Vagina (tissue), 2 donors: ENCODE measurements at regions not wholly inside any gene's neighbourhood (a gene's known extent, or its start where the extent isn't known, plus 50 kb on each side); places are given as distances from the start of the nearest gene placed in this dataset.

Experiments used
- DNase-seq, 2 donors: peaks; one replicate each; pipeline ENCODE4 v3.0.0-alpha.2; 2017; ENCODE audit errors: extremely low spot score in 2 of 2
- H3K27ac ChIP-seq: fragments of 200-600 bp; sonication (generic); one replicate; pipeline ENCODE4 v1.5.1; 2019
- H3K27me3 ChIP-seq: fragments of 200-600 bp; sonication (generic); one replicate; pipeline ENCODE4 v1.5.1; 2019
- H3K36me3 ChIP-seq, 2 donors: fragments of 200-600 bp; sonication (generic); one replicate each; pipeline ENCODE4 v1.5.1; 2017 to 2019
- H3K4me1 ChIP-seq: fragments of 200-600 bp; sonication (generic); one replicate; pipeline ENCODE4 v1.5.1; 2019
- H3K4me3 ChIP-seq, 2 donors: fragments of 200-600 bp; sonication (generic); 1 replicate in 1 of 2; 2 replicates in 1 of 2; pipeline ENCODE4 v1.5.1; 2016 to 2019
- H3K9me3 ChIP-seq: fragments of 200-600 bp; sonication (generic); one replicate; pipeline ENCODE4 v1.5.1; 2019
- POLR2A ChIP-seq, 2 donors: fragments of 450-650 bp; IDR thresholded peaks; one replicate each; pipeline ENCODE4 v1.6.1; 2017; ENCODE audit warnings: antibody characterized with exemption in 2 of 2, mild to moderate bottlenecking in 2 of 2, moderate library complexity in 2 of 2
- POLR2AphosphoS5 ChIP-seq, 2 donors: sonication (generic); formaldehyde crosslinking; IDR thresholded peaks; one replicate each; pipeline ENCODE4 v1.9.0; 2017; ENCODE audit warnings: antibody characterized with exemption in 2 of 2, mild to moderate bottlenecking in 2 of 2, low read depth in 1 of 2; ENCODE audit not compliant: insufficient read depth in 1 of 2
- intact Hi-C: fragments of 100-400 bp; cut with DNase I; formaldehyde crosslinking; loops from one replicate; pipeline ENCODE4 v1.15.1; 2023
- TF ChIP-seq, protein P1 (sequence below), 3 experiments: fragments of 450-650 bp in 2 of 3; fragments of 200-600 bp in 1 of 3; sonication (generic) in 1 of 3; IDR thresholded peaks; one replicate each; pipeline ENCODE4 v1.5.1; 2017 to 2019; ENCODE audit warnings: antibody characterized with exemption in 3 of 3, mild to moderate bottlenecking in 2 of 3, moderate library complexity in 2 of 3

DNA sequence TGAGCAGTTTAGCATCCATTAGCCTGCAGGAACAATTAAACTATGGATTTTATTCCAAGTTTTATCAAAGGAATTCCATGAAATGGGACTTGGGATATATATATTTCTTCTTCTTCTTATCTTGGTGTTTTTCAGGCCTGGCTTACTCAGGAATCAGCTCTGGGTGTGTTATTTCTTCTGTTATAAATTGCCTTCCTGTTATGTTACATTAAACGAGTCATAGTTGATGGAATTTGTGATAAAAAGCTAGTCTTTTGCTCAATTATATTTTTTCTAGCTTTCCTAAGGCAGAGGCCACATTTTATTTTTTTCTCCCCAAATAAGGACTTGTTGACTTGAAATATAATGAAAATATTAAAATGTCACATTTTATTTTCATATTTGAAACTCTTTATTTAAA lies 141.3 kb downstream of the EPC1 start:
- Histone ChIP-seq H3K9me3 (no peaks in the 10 kb centered on the region), H3K27ac (no peak overlapping the region), H3K36me3 (no peaks in the 10 kb centered on the region), H3K4me3 (no peak overlapping the region), H3K4me1 (no peaks in the 10 kb centered on the region), H3K27me3 (no peaks in the 10 kb centered on the region)
- DNase-seq = no peak
- TF ChIP-seq POLR2A (IDR thresholded peaks at IDR 0.05) = no peak
- no peak for TF ChIP-seq POLR2AphosphoS5 (IDR thresholded peaks at IDR 0.05; ENCODE audit: insufficient read depth in 1 of 2, low read depth in 1 of 2)
- TF ChIP-seq, protein P1, sequence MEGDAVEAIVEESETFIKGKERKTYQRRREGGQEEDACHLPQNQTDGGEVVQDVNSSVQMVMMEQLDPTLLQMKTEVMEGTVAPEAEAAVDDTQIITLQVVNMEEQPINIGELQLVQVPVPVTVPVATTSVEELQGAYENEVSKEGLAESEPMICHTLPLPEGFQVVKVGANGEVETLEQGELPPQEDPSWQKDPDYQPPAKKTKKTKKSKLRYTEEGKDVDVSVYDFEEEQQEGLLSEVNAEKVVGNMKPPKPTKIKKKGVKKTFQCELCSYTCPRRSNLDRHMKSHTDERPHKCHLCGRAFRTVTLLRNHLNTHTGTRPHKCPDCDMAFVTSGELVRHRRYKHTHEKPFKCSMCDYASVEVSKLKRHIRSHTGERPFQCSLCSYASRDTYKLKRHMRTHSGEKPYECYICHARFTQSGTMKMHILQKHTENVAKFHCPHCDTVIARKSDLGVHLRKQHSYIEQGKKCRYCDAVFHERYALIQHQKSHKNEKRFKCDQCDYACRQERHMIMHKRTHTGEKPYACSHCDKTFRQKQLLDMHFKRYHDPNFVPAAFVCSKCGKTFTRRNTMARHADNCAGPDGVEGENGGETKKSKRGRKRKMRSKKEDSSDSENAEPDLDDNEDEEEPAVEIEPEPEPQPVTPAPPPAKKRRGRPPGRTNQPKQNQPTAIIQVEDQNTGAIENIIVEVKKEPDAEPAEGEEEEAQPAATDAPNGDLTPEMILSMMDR (IDR thresholded peaks at IDR 0.05) = no peak
- intact Hi-C loops = no loop called here

DNA sequence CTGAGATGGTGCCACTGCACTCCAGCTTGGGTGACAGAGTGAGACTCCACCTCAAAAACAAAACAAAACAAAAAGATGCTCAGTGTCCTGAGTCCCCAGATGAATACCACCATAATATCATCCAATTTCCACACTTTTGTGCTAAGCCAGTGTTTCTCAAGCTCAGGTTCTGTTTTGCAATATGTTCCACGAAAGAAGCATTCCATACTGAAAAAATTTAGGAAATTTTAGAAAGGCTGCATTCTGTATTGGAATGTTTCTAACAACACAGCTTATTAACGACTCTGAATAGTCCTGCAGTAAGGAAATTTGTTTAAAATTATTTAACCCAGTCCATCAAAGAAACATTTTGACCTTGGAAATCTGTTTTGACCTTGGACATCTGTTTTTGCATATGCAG lies 142.4 kb downstream of the EPC1 start:
- TF ChIP-seq POLR2A (IDR thresholded peaks at IDR 0.05) (no peak), POLR2AphosphoS5 (IDR thresholded peaks at IDR 0.05; ENCODE audit: insufficient read depth in 1 of 2, low read depth in 1 of 2) (no peak)
- TF ChIP-seq, protein P1 (IDR thresholded peaks at IDR 0.05) = no peak
- Histone ChIP-seq H3K27ac (no peak overlapping the region), H3K4me3 (no peak overlapping the region), H3K27me3 (no peaks in the 10 kb centered on the region), H3K4me1 (no peaks in the 10 kb centered on the region), H3K36me3 (no peaks in the 10 kb centered on the region), H3K9me3 (no peaks in the 10 kb centered on the region)
- intact Hi-C loops = no loop called here
- no peak for DNase-seq

DNA sequence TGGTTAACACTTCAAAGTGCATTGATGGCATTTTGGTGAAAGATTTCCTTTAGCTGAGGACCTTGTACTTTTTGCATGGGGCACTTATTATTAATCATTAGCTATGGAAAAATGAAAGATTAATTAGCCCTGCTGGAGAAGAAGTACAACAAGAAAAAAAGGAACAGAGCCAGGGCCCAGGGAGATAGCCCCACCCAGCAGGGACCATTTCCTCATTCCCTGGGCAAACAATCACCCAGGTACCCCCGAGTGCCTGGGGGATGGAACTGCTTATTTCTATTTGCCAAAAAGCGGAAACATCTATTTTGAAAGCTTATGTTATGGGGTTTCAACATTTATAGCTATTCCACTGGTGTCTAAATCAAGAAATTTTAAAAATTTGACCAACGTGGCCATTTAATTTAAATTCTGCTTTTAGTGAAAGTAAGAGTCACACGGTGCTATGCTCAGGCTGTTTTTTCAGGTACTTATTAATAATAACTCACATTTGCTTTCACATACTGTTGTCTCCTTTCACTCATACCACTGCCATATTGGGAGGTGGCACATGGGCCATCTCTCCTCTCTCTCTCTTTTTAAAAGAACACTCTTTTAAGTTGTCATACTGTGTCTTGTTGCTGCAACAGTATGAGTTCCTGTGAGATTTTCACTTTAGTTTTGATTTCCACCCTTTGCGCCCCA lies 143.6 kb upstream of the KIF5B start:
- Histone ChIP-seq H3K9me3 (no peaks in the 10 kb centered on the region), H3K27me3 (no peaks in the 10 kb centered on the region), H3K4me1 (no peaks in the 10 kb centered on the region), H3K4me3 (no peak overlapping the region), H3K36me3 (no peaks in the 10 kb centered on the region), H3K27ac (no peak overlapping the region)
- TF ChIP-seq POLR2A (IDR thresholded peaks at IDR 0.05) (no peak), POLR2AphosphoS5 (IDR thresholded peaks at IDR 0.05; ENCODE audit: insufficient read depth in 1 of 2, low read depth in 1 of 2) (no peak)
- intact Hi-C loops = no loop called here
- DNase-seq = no peak

DNA sequence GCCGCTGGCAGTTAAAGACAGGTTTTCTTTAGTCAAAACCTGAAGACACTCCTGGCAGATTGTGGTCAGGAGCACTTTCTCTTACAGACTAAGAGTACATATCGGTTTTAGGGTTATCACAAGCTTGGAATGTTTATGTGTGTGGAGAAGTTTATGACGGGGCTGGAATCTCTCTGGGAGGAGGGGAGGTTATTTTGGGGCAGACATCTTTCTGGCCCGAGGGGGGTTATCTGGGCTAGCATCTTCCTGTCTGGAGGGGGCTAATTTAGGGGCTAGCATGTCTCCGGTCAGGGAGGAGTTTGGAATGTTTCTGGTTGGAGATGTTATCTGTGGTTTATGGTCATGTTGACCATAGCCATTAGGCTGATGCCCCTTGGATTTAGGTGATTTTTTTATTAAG lies 141.2 kb upstream of the KIF5B start:
- Histone ChIP-seq H3K4me1 (no peaks in the 10 kb centered on the region), H3K36me3 (no peaks in the 10 kb centered on the region), H3K9me3 (no peaks in the 10 kb centered on the region), H3K27me3 (no peaks in the 10 kb centered on the region), H3K27ac (no peak overlapping the region), H3K4me3 (no peak overlapping the region)
- intact Hi-C loops = no loop called here
- TF ChIP-seq POLR2A (IDR thresholded peaks at IDR 0.05) (no peak), POLR2AphosphoS5 (IDR thresholded peaks at IDR 0.05; ENCODE audit: insufficient read depth in 1 of 2, low read depth in 1 of 2) (no peak)
- TF ChIP-seq, protein P1 (IDR thresholded peaks at IDR 0.05) = no peak
- DNase-seq = no peak

DNA sequence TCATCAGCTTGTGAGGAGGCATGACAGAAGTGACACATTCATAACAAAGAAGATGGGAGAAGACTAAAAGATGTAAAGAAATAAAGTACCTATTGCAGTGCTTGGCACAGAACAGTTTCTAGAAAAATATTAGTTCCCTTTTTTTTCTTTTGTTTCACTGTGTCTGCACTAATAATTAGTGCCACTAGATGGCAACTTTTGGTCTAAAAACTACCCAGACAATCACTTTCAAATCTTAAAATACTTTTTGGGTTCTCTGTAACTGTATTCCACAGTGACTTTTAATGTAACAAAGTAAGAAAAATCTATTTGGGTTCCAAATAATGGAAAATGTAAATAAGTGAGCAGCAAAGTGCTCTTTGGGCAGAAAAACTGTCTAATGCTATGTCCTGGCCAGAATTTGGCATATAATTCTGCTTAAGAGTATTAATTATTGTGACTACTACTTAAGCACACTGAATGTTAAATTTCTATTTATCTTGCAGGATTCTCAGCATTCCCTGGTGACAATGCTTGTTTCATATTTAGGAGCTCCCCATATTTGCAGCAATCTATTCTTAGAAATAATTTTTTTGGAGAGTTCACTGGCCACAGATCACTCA lies 134.8 kb upstream of the KIF5B start:
- Histone ChIP-seq H3K9me3 (no peaks in the 10 kb centered on the region), H3K27ac (no peak overlapping the region), H3K4me1 (no peaks in the 10 kb centered on the region), H3K36me3 (no peaks in the 10 kb centered on the region), H3K27me3 (no peaks in the 10 kb centered on the region), H3K4me3 (no peak overlapping the region)
- intact Hi-C loops = no loop called here
- TF ChIP-seq POLR2A (IDR thresholded peaks at IDR 0.05) = no peak
- TF ChIP-seq, protein P1 (IDR thresholded peaks at IDR 0.05) = peak; percentile 38 to 76 (median 64)
- no peak for DNase-seq
